HL-60 (cell line): ENCODE measurements at regions not wholly inside any gene's neighbourhood (a gene's known extent, or its start where the extent isn't known, plus 50 kb on each side); places are given as distances from the start of the nearest gene placed in this dataset.

Experiments
- DNase-seq, 2 experiments: peaks; one replicate each; pipeline ENCODE4 v3.0.0-alpha.2; 2010 to 2020; ENCODE audit warnings: low read depth in 1 of 2, low spot score in 1 of 2
- H3K27ac ChIP-seq: fragments of 250-450 bp; sonication (Bioruptor Pico); replicated peaks from 2 replicates; pipeline ENCODE4 v1.5.1; 2020; ENCODE audit warnings: mild to moderate bottlenecking, moderate library complexity
- H3K27me3 ChIP-seq: fragments of 250-450 bp; sonication (Bioruptor Pico); 2 replicates; pipeline ENCODE4 v1.5.1; 2021; ENCODE audit warnings: mild to moderate bottlenecking, moderate library complexity; ENCODE audit not compliant: insufficient read depth, poor library complexity, severe bottlenecking
- H3K4me3 ChIP-seq: replicated peaks from 2 replicates; pipeline ENCODE4 v1.5.1; 2011; ENCODE audit warnings: mild to moderate bottlenecking, control low read depth, low read length; ENCODE audit not compliant: insufficient read depth
- CTCF ChIP-seq: IDR thresholded peaks from one replicate; pipeline ENCODE4 v1.5.1; 2011; ENCODE audit warnings: low read length, control low read depth, inconsistent platforms; ENCODE audit not compliant: insufficient read depth
- GABPA ChIP-seq: IDR thresholded peaks from 2 replicates; pipeline ENCODE4 v1.6.1; 2012; ENCODE audit warnings: low read depth
- POLR2AphosphoS5 ChIP-seq: IDR thresholded peaks from 2 replicates; pipeline ENCODE4 v1.6.1; 2012; ENCODE audit warnings: low read depth
- REST ChIP-seq: IDR thresholded peaks from 2 replicates; pipeline ENCODE4 v1.6.1; 2012; ENCODE audit warnings: low read depth; ENCODE audit not compliant: insufficient replicate concordance
- SPI1 ChIP-seq: IDR thresholded peaks from 2 replicates; pipeline ENCODE4 v1.6.1; 2012; ENCODE audit warnings: low read depth, mild to moderate bottlenecking, borderline replicate concordance

- Histone ChIP-seq H3K27me3 (no peaks in the 10 kb centered on the region), H3K4me3 (no peak overlapping the region), H3K27ac (no peak overlapping the region)
- DNase-seq = no peak
- TF ChIP-seq POLR2AphosphoS5 (no peak), GABPA (no peak), CTCF (no peak), SPI1 (no peak), REST (no peak)
Observed at GRCh38 chr1:213650603-213651002, 337.2 kb upstream of the PROX1 start.

- TF ChIP-seq SPI1 (no peak), POLR2AphosphoS5 (no peak), GABPA (no peak), REST (no peak), CTCF (no peak)
Observed at GRCh38 chr1:213651077-213651476, 336.7 kb upstream of the PROX1 start.

GRCh38 chr1:213652109-213652508, 335.7 kb upstream of the PROX1 start:
- no peak overlapping the region for H3K4me3 ChIP-seq
- no peak overlapping the region for H3K27ac ChIP-seq
- TF ChIP-seq SPI1 (no peak), REST (no peak), POLR2AphosphoS5 (no peak), GABPA (no peak), CTCF (no peak)
- H3K27me3 ChIP-seq = no peaks in the 10 kb centered on the region
- DNase-seq = no peak

More at GRCh38 chr1:213651077-213651476, 336.7 kb upstream of the PROX1 start:
- Histone ChIP-seq H3K27ac (no peak overlapping the region), H3K4me3 (no peak overlapping the region), H3K27me3 (no peaks in the 10 kb centered on the region)
- no peak for DNase-seq
